ENCODE measurements at regions not wholly inside any gene's neighbourhood (a gene's known extent, or its start where the extent isn't known, plus 50 kb on each side); places are given as distances from the start of the nearest gene placed in this dataset.

GRCh38 chr9:84146893-84147710, 166.5 kb downstream of the RMI1 start:
- no peak overlapping the region for H3K4me3 ChIP-seq (ENCODE audit: control insufficient read depth, low read depth, low read length)
- no peak for TF ChIP-seq CTCF (conservative IDR thresholded peaks at IDR 0.05; ENCODE audit: control insufficient read depth, insufficient read depth, low read depth, low read length)
- DNase-seq (ENCODE audit: low read depth), result no peak

- H3K4me3 ChIP-seq (ENCODE audit: control insufficient read depth, low read depth, low read length), result no peak overlapping the region
- TF ChIP-seq CTCF (conservative IDR thresholded peaks at IDR 0.05; ENCODE audit: control insufficient read depth, insufficient read depth, low read depth, low read length), result no peak
- no peak for DNase-seq (ENCODE audit: low read depth)
Measured at GRCh38 chr9:84151236-84151635, 170.6 kb downstream of the RMI1 start.

GRCh38 chr9:84151640-84152039, 171.0 kb downstream of the RMI1 start:
- TF ChIP-seq CTCF (conservative IDR thresholded peaks at IDR 0.05; ENCODE audit: control insufficient read depth, insufficient read depth, low read depth, low read length), result no peak

GRCh38 chr9:84152204-84152603, 171.6 kb downstream of the RMI1 start:
- no peak for TF ChIP-seq CTCF (conservative IDR thresholded peaks at IDR 0.05; ENCODE audit: control insufficient read depth, insufficient read depth, low read depth, low read length)
- H3K4me3 ChIP-seq (ENCODE audit: control insufficient read depth, low read depth, low read length), result no peak overlapping the region
- no peak for DNase-seq (ENCODE audit: low read depth)

More at GRCh38 chr9:84151640-84152039, 171.0 kb downstream of the RMI1 start:
- DNase-seq (ENCODE audit: low read depth), result no peak
- no peak overlapping the region for H3K4me3 ChIP-seq (ENCODE audit: control insufficient read depth, low read depth, low read length)

- peak; percentile 55 for DNase-seq (ENCODE audit: low read depth)
- TF ChIP-seq CTCF (conservative IDR thresholded peaks at IDR 0.05; ENCODE audit: control insufficient read depth, insufficient read depth, low read depth, low read length), result no peak
- H3K4me3 ChIP-seq (ENCODE audit: control insufficient read depth, low read depth, low read length), result no peak overlapping the region
Measured at GRCh38 chr9:84153885-84154284, 173.3 kb downstream of the RMI1 start.

- DNase-seq (ENCODE audit: low read depth), result peak; percentile 68
- TF ChIP-seq CTCF (conservative IDR thresholded peaks at IDR 0.05; ENCODE audit: control insufficient read depth, insufficient read depth, low read depth, low read length), result no peak
Measured at GRCh38 chr9:84154320-84154719, 173.7 kb downstream of the RMI1 start.

More at GRCh38 chr9:84154320-84154719, 173.7 kb downstream of the RMI1 start:
- H3K4me3 ChIP-seq (ENCODE audit: control insufficient read depth, low read depth, low read length), result no peak overlapping the region

Measured in fibroblast of mammary gland (primary cell).